GM12878 (cell line): ENCODE measurements at regions not wholly inside any gene's neighbourhood (a gene's known extent, or its start where the extent isn't known, plus 50 kb on each side); places are given as distances from the start of the nearest gene placed in this dataset.

ENCODE experiments used
- BHLHE40 ChIP-seq, 2 experiments: fragments of 450-650 bp in 1 of 2; IDR thresholded peaks; 2 replicates each; pipeline ENCODE4 v1.6.1; 2011 to 2017; ENCODE audit warnings: low read depth in 2 of 2, borderline replicate concordance in 1 of 2, improper control_type of control experiment in 1 of 2, low read length in 1 of 2, mild to moderate bottlenecking in 1 of 2
- CREM ChIP-seq: IDR thresholded peaks from 2 replicates; pipeline ENCODE4 v1.6.1; 2014; ENCODE audit warnings: antibody characterized with exemption, low read depth
- CTCF ChIP-seq, 3 experiments: IDR thresholded peaks in 2 of 3; conservative IDR thresholded peaks in 1 of 3; 2 replicates each; pipeline ENCODE4 v1.5.1; 2011; ENCODE audit warnings: low read depth in 3 of 3, low read length in 3 of 3, mild to moderate bottlenecking in 3 of 3, control low read depth in 2 of 3, moderate library complexity in 2 of 3, inconsistent platforms in 1 of 3, mixed read lengths in 1 of 3; ENCODE audit not compliant: control insufficient read depth in 2 of 3, insufficient read depth in 1 of 3; ENCODE audit errors: extremely low read depth in 1 of 3
- POLR2AphosphoS2 ChIP-seq: IDR thresholded peaks from 2 replicates; pipeline ENCODE4 v1.6.1; 2011; ENCODE audit warnings: low read depth, mild to moderate bottlenecking, low read length, improper control_type of control experiment, moderate library complexity
- REST ChIP-seq: IDR thresholded peaks from 2 replicates; pipeline ENCODE4 v1.6.1; 2012; ENCODE audit warnings: mild to moderate bottlenecking, low read depth, low read length
- TCF12 ChIP-seq: IDR thresholded peaks from 2 replicates; pipeline ENCODE4 v1.6.1; 2011; ENCODE audit warnings: low read depth, mild to moderate bottlenecking, low read length

- TF ChIP-seq CTCF (IDR thresholded peaks at IDR 0.05 in 2 of 3, conservative IDR thresholded peaks at IDR 0.05 in 1 of 3; ENCODE audit: control insufficient read depth in 2 of 3, extremely low read depth in 1 of 3, insufficient read depth in 1 of 3, low read depth in 3 of 3, low read length in 3 of 3) (no peak), POLR2AphosphoS2 (no peak), BHLHE40 (IDR thresholded peaks at IDR 0.05; ENCODE audit: borderline replicate concordance in 1 of 2, low read depth in 2 of 2, low read length in 1 of 2) (no peak), TCF12 (no peak), REST (no peak), CREM (no peak)
Observed at GRCh38 chr16:80142940-80143339, 397.9 kb upstream of the DYNLRB2 start.
